CD14-positive monocyte (primary cell): ENCODE measurements at regions not wholly inside any gene's neighbourhood (a gene's known extent, or its start where the extent isn't known, plus 50 kb on each side); places are given as distances from the start of the nearest gene placed in this dataset.

Source experiments
- DNase-seq, 3 donors: peaks; one replicate each; pipeline ENCODE4 v3.0.0-alpha.2; 2011 to 2022
- H2AFZ ChIP-seq: 2 replicates; pipeline ENCODE4 v1.6.0; 2012; ENCODE audit warnings: mild to moderate bottlenecking, low read depth, low read length, inconsistent platforms; ENCODE audit not compliant: insufficient read depth, poor library complexity, severe bottlenecking
- H3K27ac ChIP-seq, 2 donors: 1 replicate in 1 of 2; 2 replicates in 1 of 2; pipeline ENCODE4 v1.5.1; 2012 to 2013; ENCODE audit warnings: low read length in 2 of 2, control low read depth in 1 of 2, inconsistent platforms in 1 of 2, low read depth in 1 of 2, mild to moderate bottlenecking in 1 of 2
- H3K27me3 ChIP-seq, 2 donors: one replicate each; pipeline versions ENCODE4 v1.6.0 to v1.6.1; 2011 to 2013; ENCODE audit warnings: low read length in 2 of 2; ENCODE audit not compliant: control insufficient read depth in 2 of 2, insufficient read depth in 2 of 2
- H3K36me3 ChIP-seq, 2 donors: replicated peaks in 1 of 2; 1 replicate in 1 of 2; 2 replicates in 1 of 2; pipeline versions ENCODE4 v1.5.1 to v1.6.1; 2012 to 2013; ENCODE audit warnings: low read length in 2 of 2, control low read depth in 1 of 2, inconsistent platforms in 1 of 2, mild to moderate bottlenecking in 1 of 2; ENCODE audit not compliant: insufficient read depth in 2 of 2, control insufficient read depth in 1 of 2
- H3K4me1 ChIP-seq, 2 donors: 1 replicate in 1 of 2; 2 replicates in 1 of 2; pipeline versions ENCODE4 v1.5.1 to v1.6.1; 2012 to 2013; ENCODE audit warnings: low read length in 2 of 2, control low read depth in 1 of 2, inconsistent platforms in 1 of 2, mild to moderate bottlenecking in 1 of 2, moderate library complexity in 1 of 2; ENCODE audit not compliant: insufficient read depth in 2 of 2, control insufficient read depth in 1 of 2
- H3K4me2 ChIP-seq: replicated peaks from 2 replicates; pipeline ENCODE3; 2012; ENCODE audit warnings: low read length, moderate library complexity, mild to moderate bottlenecking; ENCODE audit not compliant: poor library complexity, severe bottlenecking; ENCODE audit errors: extremely low read depth
- H3K4me3 ChIP-seq, 3 experiments: fragments of 200-600 bp in 1 of 3; sonication (generic) in 1 of 3; replicated peaks in 1 of 3; 1 replicate in 2 of 3; 2 replicates in 1 of 3; pipeline ENCODE4 v1.5.1; 2011 to 2013; ENCODE audit warnings: low read length in 3 of 3, mild to moderate bottlenecking in 3 of 3, control low read depth in 2 of 3, low read depth in 2 of 3, inconsistent platforms in 1 of 3, moderate library complexity in 1 of 3
- H3K79me2 ChIP-seq: 2 replicates; pipeline ENCODE4 v1.6.0; 2012; ENCODE audit warnings: mild to moderate bottlenecking, control low read depth, inconsistent platforms, low read length, moderate library complexity; ENCODE audit not compliant: insufficient read depth
- H3K9ac ChIP-seq: 2 replicates; pipeline ENCODE4 v1.6.0; 2017; ENCODE audit warnings: low read length, mild to moderate bottlenecking; ENCODE audit not compliant: insufficient read depth, poor library complexity, severe bottlenecking
- H3K9me3 ChIP-seq, 2 donors: replicated peaks in 1 of 2; 1 replicate in 1 of 2; 2 replicates in 1 of 2; pipeline versions ENCODE4 v1.5.1 to v1.6.1; 2012 to 2013; ENCODE audit warnings: low read length in 2 of 2, control low read depth in 1 of 2; ENCODE audit not compliant: control insufficient read depth in 1 of 2, insufficient read depth in 1 of 2
- H4K20me1 ChIP-seq: 2 replicates; pipeline ENCODE4 v1.6.0; 2012; ENCODE audit warnings: mild to moderate bottlenecking, low read length, control low read depth, moderate library complexity; ENCODE audit not compliant: insufficient read depth
- H3K27ac Mint-ChIP-seq, 7 donors: one replicate each; pipeline ENCODE4 v1.8.0; 2020; ENCODE audit warnings: mild to moderate bottlenecking in 7 of 7, mixed read lengths in 7 of 7, moderate library complexity in 6 of 7, inconsistent platforms in 2 of 7
- H3K27me3 Mint-ChIP-seq, 3 donors: one replicate each; pipeline ENCODE4 v1.8.0; 2021 to 2022; ENCODE audit warnings: low read depth in 3 of 3, mild to moderate bottlenecking in 3 of 3, mixed read lengths in 3 of 3, moderate library complexity in 3 of 3, inconsistent platforms in 1 of 3
- H3K36me3 Mint-ChIP-seq, 2 donors: one replicate each; pipeline ENCODE4 v1.8.0; 2020; ENCODE audit warnings: mixed read lengths in 2 of 2, inconsistent platforms in 1 of 2, mild to moderate bottlenecking in 1 of 2
- H3K4me1 Mint-ChIP-seq: one replicate; pipeline ENCODE4 v1.8.0; 2020; ENCODE audit warnings: mild to moderate bottlenecking, mixed read lengths
- H3K4me3 Mint-ChIP-seq, 2 donors: one replicate each; pipeline ENCODE4 v1.8.0; 2020; ENCODE audit warnings: mild to moderate bottlenecking in 2 of 2, mixed read lengths in 2 of 2, moderate library complexity in 1 of 2
- H3K9me3 Mint-ChIP-seq, 7 donors: one replicate each; pipeline ENCODE4 v1.8.0; 2020 to 2022; ENCODE audit warnings: mixed read lengths in 7 of 7, mild to moderate bottlenecking in 6 of 7, moderate library complexity in 6 of 7, inconsistent platforms in 2 of 7
- WGBS: methylation state at CpG from one replicate; pipeline ENCODE4 v1.1.5; 2013; ENCODE audit warnings: missing lambda C conversion rate; ENCODE audit not compliant: insufficient coverage; 5-methylcytosine and 5-hydroxymethylcytosine counted together
- intact Hi-C, 2 donors: fragments of 100-400 bp; cut with micrococcal nuclease; formaldehyde crosslinking; loops; one replicate each; pipeline versions ENCODE4 v1.15.0 to v1.15.1; 2023
- TF ChIP-seq, protein P1 (sequence below): fragments of 200-600 bp; IDR thresholded peaks from one replicate; pipeline ENCODE4 v1.8.0; 2022; ENCODE audit warnings: antibody characterized with exemption, mild to moderate bottlenecking

DNA sequence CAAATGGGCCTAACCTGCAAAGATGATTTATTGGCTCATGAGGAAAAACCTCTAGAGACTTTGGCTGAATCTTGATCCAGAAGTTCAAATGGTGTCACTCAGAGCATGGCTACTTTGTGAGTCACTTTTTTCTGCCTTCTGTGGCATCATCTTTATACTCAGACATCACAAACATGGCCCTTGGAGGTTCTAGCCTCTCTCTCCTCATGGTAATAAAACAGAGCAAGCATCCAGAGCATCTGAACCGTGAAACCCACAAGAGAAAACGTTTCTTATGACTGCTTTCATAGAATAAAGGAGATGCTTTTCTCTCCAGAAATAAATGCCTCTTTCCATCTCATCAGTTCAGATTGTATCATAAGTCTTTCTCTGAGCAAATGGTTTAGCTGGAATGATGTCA, 780.3 kb downstream of the KCTD16 start:
- H3K4me3 ChIP-seq = no peak overlapping the region
- H3K4me3 Mint-ChIP-seq = no peak overlapping the region

GRCh38 chr5:144947023-144947422, 776.4 kb downstream of the KCTD16 start:
- H3K4me3 Mint-ChIP-seq = no peak overlapping the region
- Histone ChIP-seq H3K9ac (no peak overlapping the region), H3K4me1 (no peaks in the 10 kb centered on the region), H3K27ac (no peak overlapping the region), H3K4me3 (no peak overlapping the region), H3K27me3 (no peaks in the 10 kb centered on the region), H3K79me2 (no peaks in the 10 kb centered on the region), H3K9me3 (no peaks in the 10 kb centered on the region), H2AFZ (no peak overlapping the region), H3K4me2 (no peak overlapping the region), H3K36me3 (no peaks in the 10 kb centered on the region), H4K20me1 (no peaks in the 10 kb centered on the region)
- H3K36me3 Mint-ChIP-seq = no peaks in the 10 kb centered on the region
- no peak overlapping the region for H3K27ac Mint-ChIP-seq
- no peaks in the 10 kb centered on the region for H3K4me1 Mint-ChIP-seq
- TF ChIP-seq, protein P1, sequence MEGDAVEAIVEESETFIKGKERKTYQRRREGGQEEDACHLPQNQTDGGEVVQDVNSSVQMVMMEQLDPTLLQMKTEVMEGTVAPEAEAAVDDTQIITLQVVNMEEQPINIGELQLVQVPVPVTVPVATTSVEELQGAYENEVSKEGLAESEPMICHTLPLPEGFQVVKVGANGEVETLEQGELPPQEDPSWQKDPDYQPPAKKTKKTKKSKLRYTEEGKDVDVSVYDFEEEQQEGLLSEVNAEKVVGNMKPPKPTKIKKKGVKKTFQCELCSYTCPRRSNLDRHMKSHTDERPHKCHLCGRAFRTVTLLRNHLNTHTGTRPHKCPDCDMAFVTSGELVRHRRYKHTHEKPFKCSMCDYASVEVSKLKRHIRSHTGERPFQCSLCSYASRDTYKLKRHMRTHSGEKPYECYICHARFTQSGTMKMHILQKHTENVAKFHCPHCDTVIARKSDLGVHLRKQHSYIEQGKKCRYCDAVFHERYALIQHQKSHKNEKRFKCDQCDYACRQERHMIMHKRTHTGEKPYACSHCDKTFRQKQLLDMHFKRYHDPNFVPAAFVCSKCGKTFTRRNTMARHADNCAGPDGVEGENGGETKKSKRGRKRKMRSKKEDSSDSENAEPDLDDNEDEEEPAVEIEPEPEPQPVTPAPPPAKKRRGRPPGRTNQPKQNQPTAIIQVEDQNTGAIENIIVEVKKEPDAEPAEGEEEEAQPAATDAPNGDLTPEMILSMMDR = no peak
- peaks cover 0 to 3% (median 0%) of the 10 kb centered on the region in 7 donors for H3K9me3 Mint-ChIP-seq
- no peak for DNase-seq
- intact Hi-C loops = no loop called here
- no peaks in the 10 kb centered on the region for H3K27me3 Mint-ChIP-seq
- WGBS = no CpG with 5 or more reads among the region's 2 CpGs

More for the DNA sequence above, 780.3 kb downstream of the KCTD16 start:
- Histone ChIP-seq H4K20me1 (no peaks in the 10 kb centered on the region), H3K36me3 (no peaks in the 10 kb centered on the region), H3K4me2 (no peak overlapping the region), H3K79me2 (no peaks in the 10 kb centered on the region), H3K4me1 (no peaks in the 10 kb centered on the region), H3K9me3 (no peaks in the 10 kb centered on the region), H3K9ac (no peak overlapping the region), H2AFZ (no peak overlapping the region), H3K27ac (no peak overlapping the region), H3K27me3 (no peaks in the 10 kb centered on the region)
- TF ChIP-seq, protein P1 = no peak
- no CpG with 5 or more reads among the region's 2 CpGs for WGBS
- intact Hi-C loops = no loop called here
- H3K4me1 Mint-ChIP-seq = no peaks in the 10 kb centered on the region
- no peaks in the 10 kb centered on the region for H3K27me3 Mint-ChIP-seq
- no peaks in the 10 kb centered on the region for H3K36me3 Mint-ChIP-seq
- H3K9me3 Mint-ChIP-seq = peaks cover 0 to 1% (median 0%) of the 10 kb centered on the region in 7 donors
- no peak overlapping the region for H3K27ac Mint-ChIP-seq
- no peak for DNase-seq
